WTC11 (cell line): ENCODE measurements at regions not wholly inside any gene's neighbourhood (a gene's known extent, or its start where the extent isn't known, plus 50 kb on each side); places are given as distances from the start of the nearest gene placed in this dataset.

Experiments used
- ATAC-seq: fragments of 200-7000 bp; cut with Tn5 transposase; 2 replicates; pipeline ENCODE4 v1.10.0; 2021; ENCODE audit warnings: mild to moderate bottlenecking, moderate library complexity
- CTCF ChIA-PET: fragments of 300-600 bp; sonication (Branson Sonifier 250); formaldehyde crosslinking; loops from one replicate; lab custom pipeline; 2021; ENCODE audit warnings: antibody characterized with exemption; lab: Charles Lee
- POLR2A ChIA-PET: fragments of 350-600 bp; sonication (Branson Sonifier 250); formaldehyde crosslinking; loops from one replicate; lab custom pipeline; 2021; ENCODE audit warnings: antibody characterized with exemption; lab: Charles Lee
- DNase-seq: peaks from one replicate; pipeline ENCODE4 v3.0.0; 2021; ENCODE audit warnings: low spot score
- H3K27ac Mint-ChIP-seq: 2 replicates; pipeline ENCODE4 v1.8.0; 2021; ENCODE audit warnings: mixed read lengths
- H3K27me3 Mint-ChIP-seq: 2 replicates; pipeline ENCODE4 v1.8.0; 2021; ENCODE audit warnings: low read depth, mild to moderate bottlenecking, moderate library complexity, mixed read lengths
- H3K36me3 Mint-ChIP-seq: 2 replicates; pipeline ENCODE4 v1.8.0; 2021; ENCODE audit warnings: mixed read lengths
- H3K4me1 Mint-ChIP-seq: 2 replicates; pipeline ENCODE4 v1.8.0; 2022; ENCODE audit warnings: mixed read lengths
- H3K4me3 Mint-ChIP-seq: 2 replicates; pipeline ENCODE4 v1.8.0; 2021; ENCODE audit warnings: mild to moderate bottlenecking, moderate library complexity, mixed read lengths
- H3K9me3 Mint-ChIP-seq: 2 replicates; pipeline ENCODE4 v1.8.0; 2021; ENCODE audit warnings: mixed read lengths
- ESRRA ChIP-seq: sonication (generic); formaldehyde crosslinking; IDR thresholded peaks from 2 replicates; pipeline ENCODE4 v1.8.1; 2022; ENCODE audit warnings: mild to moderate bottlenecking, missing genetic modification reagents, borderline replicate concordance
- ETV6 ChIP-seq: sonication (generic); formaldehyde crosslinking; IDR thresholded peaks from 2 replicates; pipeline ENCODE4 v1.8.1; 2022; ENCODE audit warnings: mild to moderate bottlenecking, missing genetic modification reagents
- GABPB1 ChIP-seq: sonication (generic); formaldehyde crosslinking; IDR thresholded peaks from 2 replicates; pipeline ENCODE4 v1.8.1; 2023; ENCODE audit warnings: mild to moderate bottlenecking, missing genetic modification reagents
- IRF2 ChIP-seq: sonication (generic); formaldehyde crosslinking; IDR thresholded peaks from 2 replicates; pipeline ENCODE4 v1.8.0; 2022; ENCODE audit warnings: low read depth, missing genetic modification reagents, borderline replicate concordance
- JAZF1 ChIP-seq: fragments of 250-450 bp; sonication (Bioruptor Pico); IDR thresholded peaks from 2 replicates; pipeline ENCODE4 v1.9.0; 2021; ENCODE audit warnings: moderate library complexity, mild to moderate bottlenecking, inconsistent platforms
- MXD4 ChIP-seq: fragments of 250-450 bp; sonication (Bioruptor Pico); IDR thresholded peaks from 2 replicates; pipeline ENCODE4 v1.8.0; 2021; ENCODE audit warnings: mild to moderate bottlenecking, moderate library complexity, borderline replicate concordance
- NFE2L1 ChIP-seq: sonication (generic); formaldehyde crosslinking; IDR thresholded peaks from 2 replicates; pipeline ENCODE4 v1.8.1; 2023; ENCODE audit warnings: missing genetic modification reagents
- PRRX2 ChIP-seq: fragments of 250-450 bp; sonication (Bioruptor Pico); IDR thresholded peaks from 2 replicates; pipeline ENCODE4 v1.8.0; 2021; ENCODE audit warnings: mild to moderate bottlenecking
- RELA ChIP-seq: sonication (generic); formaldehyde crosslinking; IDR thresholded peaks from 2 replicates; pipeline ENCODE4 v1.8.1; 2022; ENCODE audit warnings: missing genetic modification reagents, mild to moderate bottlenecking, borderline replicate concordance
- TEAD1 ChIP-seq: sonication (generic); formaldehyde crosslinking; IDR thresholded peaks from 2 replicates; pipeline ENCODE4 v1.8.0; 2022; ENCODE audit warnings: mild to moderate bottlenecking, missing genetic modification reagents
- ZNF121 ChIP-seq: sonication (generic); formaldehyde crosslinking; IDR thresholded peaks from 2 replicates; pipeline ENCODE4 v1.8.0; 2023; ENCODE audit warnings: missing genetic modification reagents
- ZNF219 ChIP-seq: sonication (generic); formaldehyde crosslinking; IDR thresholded peaks from 2 replicates; pipeline ENCODE4 v1.8.0; 2023; ENCODE audit warnings: missing genetic modification reagents, mild to moderate bottlenecking, borderline replicate concordance
- ZNF232 ChIP-seq: sonication (generic); formaldehyde crosslinking; IDR thresholded peaks from 2 replicates; pipeline ENCODE4 v1.8.0; 2022; ENCODE audit warnings: mild to moderate bottlenecking, missing genetic modification reagents
- ZNF396 ChIP-seq: fragments of 250-450 bp; sonication (Bioruptor Pico); IDR thresholded peaks from 2 replicates; pipeline ENCODE4 v1.8.0; 2021; ENCODE audit warnings: mild to moderate bottlenecking, moderate library complexity, borderline replicate concordance
- TF ChIP-seq, protein P1 (sequence below): sonication (generic); formaldehyde crosslinking; conservative IDR thresholded peaks from 2 replicates; pipeline ENCODE4 v1.8.1; 2023; ENCODE audit warnings: mild to moderate bottlenecking, low read depth, missing genetic modification reagents, moderate library complexity
- TF ChIP-seq, protein P2 (sequence below): sonication (generic); formaldehyde crosslinking; IDR thresholded peaks from 2 replicates; pipeline ENCODE4 v1.8.1; 2023; ENCODE audit warnings: mild to moderate bottlenecking, missing genetic modification reagents, borderline replicate concordance
- TF ChIP-seq, protein P3 (sequence below): sonication (generic); formaldehyde crosslinking; IDR thresholded peaks from 2 replicates; pipeline ENCODE4 v1.8.0; 2023; ENCODE audit warnings: missing genetic modification reagents
- TF ChIP-seq, protein P4 (sequence below): sonication (generic); formaldehyde crosslinking; IDR thresholded peaks from 2 replicates; pipeline ENCODE4 v1.8.1; 2023; ENCODE audit warnings: mild to moderate bottlenecking, missing genetic modification reagents
- TF ChIP-seq, protein P5 (sequence below): sonication (generic); formaldehyde crosslinking; IDR thresholded peaks from 2 replicates; pipeline ENCODE4 v1.8.1; 2022; ENCODE audit warnings: mild to moderate bottlenecking, moderate library complexity, missing genetic modification reagents
- TF ChIP-seq, protein P6 (sequence below): fragments of 250-450 bp; sonication (Bioruptor Pico); IDR thresholded peaks from 2 replicates; pipeline ENCODE4 v1.8.0; 2021; ENCODE audit warnings: mild to moderate bottlenecking

DNA sequence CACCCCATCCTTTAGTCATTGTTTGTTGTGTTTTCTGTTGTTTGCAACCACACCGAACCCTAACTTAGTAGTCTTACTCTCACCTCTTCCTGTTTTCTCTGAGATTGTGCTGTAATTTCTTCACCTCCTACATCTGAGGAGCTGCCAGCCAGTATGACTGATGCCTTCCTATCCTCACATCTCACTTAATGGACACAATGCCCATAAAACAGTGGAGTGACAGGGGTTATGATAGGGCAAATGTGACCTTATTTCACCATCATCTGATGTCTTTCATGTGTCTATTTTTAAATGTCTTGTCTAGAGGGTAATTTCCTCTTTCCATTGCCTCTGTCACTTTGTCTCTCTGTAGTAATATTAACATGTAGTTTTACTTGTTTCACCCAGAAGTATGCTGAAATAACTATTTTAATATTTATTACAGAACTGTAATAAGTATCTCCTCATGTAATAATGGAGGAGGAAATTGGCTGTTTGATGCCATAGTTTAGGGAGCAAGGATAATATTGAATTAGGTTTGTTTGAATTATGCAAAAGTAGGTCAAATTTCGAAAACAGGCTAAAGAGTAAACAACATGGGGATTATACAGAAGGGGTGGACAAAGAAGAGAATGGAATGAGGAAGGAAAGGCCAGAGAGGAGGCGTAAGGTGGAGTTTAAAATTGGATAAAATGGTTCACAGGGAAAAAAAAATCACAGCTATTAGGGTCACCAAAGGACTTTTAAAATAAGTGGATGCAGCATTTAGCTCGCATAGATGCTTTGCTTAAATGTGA is 103.5 kb upstream of the SPRY2 start:
- Mint-ChIP-seq H3K4me1 (peaks cover 21% of the 10 kb centered on the region), H3K9me3 (no peaks in the 10 kb centered on the region; the same call in 1 of the 2 replicates), H3K4me3 (no peak overlapping the region), H3K36me3 (no peaks in the 10 kb centered on the region), H3K27ac (no peak overlapping the region), H3K27me3 (no peaks in the 10 kb centered on the region)
- POLR2A ChIA-PET, result interaction anchor here (0.6 kb wide), 1 partner anchor 12 kb away, joined by 4 read pairs; no protein-coding TSS in a partner anchor
- peak; percentile 39; the same call in 1 of the 2 replicates for ATAC-seq
- CTCF ChIA-PET, result interaction anchor here (1.4 kb wide), 1 partner anchor 15 kb away, joined by 3 read pairs; no protein-coding TSS in a partner anchor
- no peak for DNase-seq
- TF ChIP-seq, protein P1, sequence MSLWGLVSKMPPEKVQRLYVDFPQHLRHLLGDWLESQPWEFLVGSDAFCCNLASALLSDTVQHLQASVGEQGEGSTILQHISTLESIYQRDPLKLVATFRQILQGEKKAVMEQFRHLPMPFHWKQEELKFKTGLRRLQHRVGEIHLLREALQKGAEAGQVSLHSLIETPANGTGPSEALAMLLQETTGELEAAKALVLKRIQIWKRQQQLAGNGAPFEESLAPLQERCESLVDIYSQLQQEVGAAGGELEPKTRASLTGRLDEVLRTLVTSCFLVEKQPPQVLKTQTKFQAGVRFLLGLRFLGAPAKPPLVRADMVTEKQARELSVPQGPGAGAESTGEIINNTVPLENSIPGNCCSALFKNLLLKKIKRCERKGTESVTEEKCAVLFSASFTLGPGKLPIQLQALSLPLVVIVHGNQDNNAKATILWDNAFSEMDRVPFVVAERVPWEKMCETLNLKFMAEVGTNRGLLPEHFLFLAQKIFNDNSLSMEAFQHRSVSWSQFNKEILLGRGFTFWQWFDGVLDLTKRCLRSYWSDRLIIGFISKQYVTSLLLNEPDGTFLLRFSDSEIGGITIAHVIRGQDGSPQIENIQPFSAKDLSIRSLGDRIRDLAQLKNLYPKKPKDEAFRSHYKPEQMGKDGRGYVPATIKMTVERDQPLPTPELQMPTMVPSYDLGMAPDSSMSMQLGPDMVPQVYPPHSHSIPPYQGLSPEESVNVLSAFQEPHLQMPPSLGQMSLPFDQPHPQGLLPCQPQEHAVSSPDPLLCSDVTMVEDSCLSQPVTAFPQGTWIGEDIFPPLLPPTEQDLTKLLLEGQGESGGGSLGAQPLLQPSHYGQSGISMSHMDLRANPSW (CRISPR knock-in tag), result no peak
- TF ChIP-seq, protein P2, sequence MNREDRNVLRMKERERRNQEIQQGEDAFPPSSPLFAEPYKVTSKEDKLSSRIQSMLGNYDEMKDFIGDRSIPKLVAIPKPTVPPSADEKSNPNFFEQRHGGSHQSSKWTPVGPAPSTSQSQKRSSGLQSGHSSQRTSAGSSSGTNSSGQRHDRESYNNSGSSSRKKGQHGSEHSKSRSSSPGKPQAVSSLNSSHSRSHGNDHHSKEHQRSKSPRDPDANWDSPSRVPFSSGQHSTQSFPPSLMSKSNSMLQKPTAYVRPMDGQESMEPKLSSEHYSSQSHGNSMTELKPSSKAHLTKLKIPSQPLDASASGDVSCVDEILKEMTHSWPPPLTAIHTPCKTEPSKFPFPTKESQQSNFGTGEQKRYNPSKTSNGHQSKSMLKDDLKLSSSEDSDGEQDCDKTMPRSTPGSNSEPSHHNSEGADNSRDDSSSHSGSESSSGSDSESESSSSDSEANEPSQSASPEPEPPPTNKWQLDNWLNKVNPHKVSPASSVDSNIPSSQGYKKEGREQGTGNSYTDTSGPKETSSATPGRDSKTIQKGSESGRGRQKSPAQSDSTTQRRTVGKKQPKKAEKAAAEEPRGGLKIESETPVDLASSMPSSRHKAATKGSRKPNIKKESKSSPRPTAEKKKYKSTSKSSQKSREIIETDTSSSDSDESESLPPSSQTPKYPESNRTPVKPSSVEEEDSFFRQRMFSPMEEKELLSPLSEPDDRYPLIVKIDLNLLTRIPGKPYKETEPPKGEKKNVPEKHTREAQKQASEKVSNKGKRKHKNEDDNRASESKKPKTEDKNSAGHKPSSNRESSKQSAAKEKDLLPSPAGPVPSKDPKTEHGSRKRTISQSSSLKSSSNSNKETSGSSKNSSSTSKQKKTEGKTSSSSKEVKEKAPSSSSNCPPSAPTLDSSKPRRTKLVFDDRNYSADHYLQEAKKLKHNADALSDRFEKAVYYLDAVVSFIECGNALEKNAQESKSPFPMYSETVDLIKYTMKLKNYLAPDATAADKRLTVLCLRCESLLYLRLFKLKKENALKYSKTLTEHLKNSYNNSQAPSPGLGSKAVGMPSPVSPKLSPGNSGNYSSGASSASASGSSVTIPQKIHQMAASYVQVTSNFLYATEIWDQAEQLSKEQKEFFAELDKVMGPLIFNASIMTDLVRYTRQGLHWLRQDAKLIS (CRISPR knock-in tag), result no peak
- TF ChIP-seq ZNF396 (CRISPR knock-in tag) (no peak), TEAD1 (no peak), RELA (CRISPR knock-in tag) (no peak), ZNF219 (CRISPR knock-in tag) (no peak), NFE2L1 (no peak), GABPB1 (no peak), IRF2 (no peak), JAZF1 (no peak), ZNF121 (CRISPR knock-in tag) (no peak), ZNF232 (no peak)
- TF ChIP-seq, protein P3, sequence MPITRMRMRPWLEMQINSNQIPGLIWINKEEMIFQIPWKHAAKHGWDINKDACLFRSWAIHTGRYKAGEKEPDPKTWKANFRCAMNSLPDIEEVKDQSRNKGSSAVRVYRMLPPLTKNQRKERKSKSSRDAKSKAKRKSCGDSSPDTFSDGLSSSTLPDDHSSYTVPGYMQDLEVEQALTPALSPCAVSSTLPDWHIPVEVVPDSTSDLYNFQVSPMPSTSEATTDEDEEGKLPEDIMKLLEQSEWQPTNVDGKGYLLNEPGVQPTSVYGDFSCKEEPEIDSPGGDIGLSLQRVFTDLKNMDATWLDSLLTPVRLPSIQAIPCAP (CRISPR knock-in tag), result no peak

DNA sequence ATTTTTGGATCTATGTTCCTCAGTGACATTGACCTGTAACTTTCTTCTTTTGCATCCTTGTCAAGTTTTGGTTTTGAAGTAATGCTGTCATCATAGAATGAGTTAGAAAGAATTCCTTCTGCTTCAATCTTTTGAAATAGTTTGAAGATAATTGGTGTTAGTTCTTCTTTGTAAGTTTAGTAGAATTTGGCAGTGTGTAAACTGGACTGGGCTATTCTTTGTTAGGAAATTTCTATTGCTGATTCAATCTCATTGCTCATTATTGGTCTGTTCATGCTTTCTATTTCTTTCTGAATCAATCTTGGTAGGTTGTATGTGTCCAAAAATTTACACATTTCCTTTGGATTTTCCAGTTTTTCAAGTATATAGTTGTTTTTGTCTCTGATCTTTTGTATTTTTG is 101.7 kb upstream of the SPRY2 start:
- TF ChIP-seq ESRRA (CRISPR knock-in tag), result no peak
- POLR2A ChIA-PET, result no interaction called here
- DNase-seq, result no peak

DNA sequence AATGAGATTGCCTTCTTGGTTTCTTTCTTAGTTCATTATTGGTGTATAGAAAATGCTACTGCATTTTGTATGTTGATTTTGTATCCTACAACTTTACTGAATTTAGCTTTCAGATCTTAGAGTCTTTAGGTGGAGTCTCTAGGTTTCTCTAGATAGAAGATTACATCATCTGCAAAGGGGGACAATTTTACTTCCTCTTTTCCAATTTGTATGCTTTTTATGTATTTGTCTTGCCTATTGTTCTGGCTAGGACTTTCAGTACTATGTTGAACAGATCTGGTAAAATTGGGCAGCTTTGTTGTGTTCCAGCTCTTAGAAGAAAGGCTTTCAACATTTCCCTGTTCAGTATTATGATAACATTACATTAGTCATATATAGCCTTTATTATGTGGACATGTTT is 101.0 kb upstream of the SPRY2 start:
- ChIA-PET CTCF (no interaction called here), POLR2A (no interaction called here)
- Mint-ChIP-seq H3K4me3 (no peak overlapping the region), H3K27me3 (no peaks in the 10 kb centered on the region), H3K27ac (no peak overlapping the region), H3K36me3 (no peaks in the 10 kb centered on the region), H3K9me3 (no peaks in the 10 kb centered on the region), H3K4me1 (peaks cover 21% of the 10 kb centered on the region)
- ATAC-seq, result no peak
- DNase-seq, result no peak
- no peak for TF ChIP-seq PRRX2 (CRISPR knock-in tag)
- TF ChIP-seq, protein P4, sequence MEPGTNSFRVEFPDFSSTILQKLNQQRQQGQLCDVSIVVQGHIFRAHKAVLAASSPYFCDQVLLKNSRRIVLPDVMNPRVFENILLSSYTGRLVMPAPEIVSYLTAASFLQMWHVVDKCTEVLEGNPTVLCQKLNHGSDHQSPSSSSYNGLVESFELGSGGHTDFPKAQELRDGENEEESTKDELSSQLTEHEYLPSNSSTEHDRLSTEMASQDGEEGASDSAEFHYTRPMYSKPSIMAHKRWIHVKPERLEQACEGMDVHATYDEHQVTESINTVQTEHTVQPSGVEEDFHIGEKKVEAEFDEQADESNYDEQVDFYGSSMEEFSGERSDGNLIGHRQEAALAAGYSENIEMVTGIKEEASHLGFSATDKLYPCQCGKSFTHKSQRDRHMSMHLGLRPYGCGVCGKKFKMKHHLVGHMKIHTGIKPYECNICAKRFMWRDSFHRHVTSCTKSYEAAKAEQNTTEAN, result no peak
- TF ChIP-seq ETV6, result no peak
- no peak for TF ChIP-seq MXD4 (CRISPR knock-in tag)
- TF ChIP-seq, protein P5, sequence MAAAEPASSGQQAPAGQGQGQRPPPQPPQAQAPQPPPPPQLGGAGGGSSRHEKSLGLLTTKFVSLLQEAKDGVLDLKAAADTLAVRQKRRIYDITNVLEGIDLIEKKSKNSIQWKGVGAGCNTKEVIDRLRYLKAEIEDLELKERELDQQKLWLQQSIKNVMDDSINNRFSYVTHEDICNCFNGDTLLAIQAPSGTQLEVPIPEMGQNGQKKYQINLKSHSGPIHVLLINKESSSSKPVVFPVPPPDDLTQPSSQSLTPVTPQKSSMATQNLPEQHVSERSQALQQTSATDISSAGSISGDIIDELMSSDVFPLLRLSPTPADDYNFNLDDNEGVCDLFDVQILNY (CRISPR knock-in tag), result no peak
- TF ChIP-seq, protein P6, sequence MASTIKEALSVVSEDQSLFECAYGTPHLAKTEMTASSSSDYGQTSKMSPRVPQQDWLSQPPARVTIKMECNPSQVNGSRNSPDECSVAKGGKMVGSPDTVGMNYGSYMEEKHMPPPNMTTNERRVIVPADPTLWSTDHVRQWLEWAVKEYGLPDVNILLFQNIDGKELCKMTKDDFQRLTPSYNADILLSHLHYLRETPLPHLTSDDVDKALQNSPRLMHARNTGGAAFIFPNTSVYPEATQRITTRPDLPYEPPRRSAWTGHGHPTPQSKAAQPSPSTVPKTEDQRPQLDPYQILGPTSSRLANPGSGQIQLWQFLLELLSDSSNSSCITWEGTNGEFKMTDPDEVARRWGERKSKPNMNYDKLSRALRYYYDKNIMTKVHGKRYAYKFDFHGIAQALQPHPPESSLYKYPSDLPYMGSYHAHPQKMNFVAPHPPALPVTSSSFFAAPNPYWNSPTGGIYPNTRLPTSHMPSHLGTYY (CRISPR knock-in tag), result no peak

More for the DNA sequence above, 101.7 kb upstream of the SPRY2 start:
- Mint-ChIP-seq H3K4me1 (peaks cover 21% of the 10 kb centered on the region), H3K36me3 (no peaks in the 10 kb centered on the region), H3K27me3 (no peaks in the 10 kb centered on the region), H3K4me3 (no peak overlapping the region), H3K9me3 (no peaks in the 10 kb centered on the region), H3K27ac (no peak overlapping the region)
- CTCF ChIA-PET, result no interaction called here
- ATAC-seq, result no peak
